ENCODE measurements at regions not wholly inside any gene's neighbourhood (a gene's known extent, or its start where the extent isn't known, plus 50 kb on each side); places are given as distances from the start of the nearest gene placed in this dataset.

- Histone ChIP-seq H3K79me2 (ENCODE audit: insufficient read depth, low read length) (no peaks in the 10 kb centered on the region), H3K4me3 (replicated peaks in 1 of 3; ENCODE audit: insufficient read depth in 1 of 3, low read depth in 2 of 3, low read length in 3 of 3) (no peak overlapping the region), H3K27ac (ENCODE audit: extremely low read length, insufficient read depth, low read length) (no peak overlapping the region), H3K27me3 (ENCODE audit: control insufficient read depth in 1 of 2, insufficient read depth in 2 of 2, low read length in 2 of 2) (no peaks in the 10 kb centered on the region), H3K9ac (ENCODE audit: insufficient read depth, low read depth, low read length) (no peak overlapping the region), H2AFZ (ENCODE audit: low read length) (no peak overlapping the region), H3K4me2 (ENCODE audit: low read depth, low read length) (no peak overlapping the region), H3K9me3 (ENCODE audit: low read length) (peaks cover 46% of the 10 kb centered on the region), H3K4me1 (ENCODE audit: insufficient read depth, low read length) (no peaks in the 10 kb centered on the region), H3K36me3 (replicated peaks in 1 of 2; ENCODE audit: control insufficient read depth in 1 of 2, insufficient read depth in 2 of 2, low read length in 2 of 2) (no peaks in the 10 kb centered on the region), H4K20me1 (ENCODE audit: insufficient read depth, low read length) (no peaks in the 10 kb centered on the region)
- WGBS (ENCODE audit: low lambda C conversion rate), result 12% methylated on average over 2 of the region's 2 CpGs
- in situ Hi-C loops (cut with HindIII; ENCODE audit: extremely low pct_ligation_motif_present, low pct_unique_long_range_greater_than_20kb), result no loop called here
- no peak for DNase-seq (ENCODE audit: low spot score)
- POLR2A ChIA-PET, result no interaction called here
- no peak for TF ChIP-seq ARNT (IDR thresholded peaks at IDR 0.05)
- TF ChIP-seq ZBTB7B (CRISPR knock-in tag; IDR thresholded peaks at IDR 0.05), result no peak
- TF ChIP-seq, protein P1, sequence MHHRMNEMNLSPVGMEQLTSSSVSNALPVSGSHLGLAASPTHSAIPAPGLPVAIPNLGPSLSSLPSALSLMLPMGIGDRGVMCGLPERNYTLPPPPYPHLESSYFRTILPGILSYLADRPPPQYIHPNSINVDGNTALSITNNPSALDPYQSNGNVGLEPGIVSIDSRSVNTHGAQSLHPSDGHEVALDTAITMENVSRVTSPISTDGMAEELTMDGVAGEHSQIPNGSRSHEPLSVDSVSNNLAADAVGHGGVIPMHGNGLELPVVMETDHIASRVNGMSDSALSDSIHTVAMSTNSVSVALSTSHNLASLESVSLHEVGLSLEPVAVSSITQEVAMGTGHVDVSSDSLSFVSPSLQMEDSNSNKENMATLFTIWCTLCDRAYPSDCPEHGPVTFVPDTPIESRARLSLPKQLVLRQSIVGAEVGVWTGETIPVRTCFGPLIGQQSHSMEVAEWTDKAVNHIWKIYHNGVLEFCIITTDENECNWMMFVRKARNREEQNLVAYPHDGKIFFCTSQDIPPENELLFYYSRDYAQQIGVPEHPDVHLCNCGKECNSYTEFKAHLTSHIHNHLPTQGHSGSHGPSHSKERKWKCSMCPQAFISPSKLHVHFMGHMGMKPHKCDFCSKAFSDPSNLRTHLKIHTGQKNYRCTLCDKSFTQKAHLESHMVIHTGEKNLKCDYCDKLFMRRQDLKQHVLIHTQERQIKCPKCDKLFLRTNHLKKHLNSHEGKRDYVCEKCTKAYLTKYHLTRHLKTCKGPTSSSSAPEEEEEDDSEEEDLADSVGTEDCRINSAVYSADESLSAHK (CRISPR knock-in tag; IDR thresholded peaks at IDR 0.05; ENCODE audit: borderline replicate concordance), result no peak
- TF ChIP-seq KLF16 (CRISPR knock-in tag; IDR thresholded peaks at IDR 0.05), result no peak
- no peak for TF ChIP-seq ZFP36L1 (CRISPR knock-in tag; IDR thresholded peaks at IDR 0.05)
- no peak for TF ChIP-seq FIP1L1 (IDR thresholded peaks at IDR 0.05; ENCODE audit: borderline replicate concordance, insufficient read depth, low read depth, low read length)
- no peak for TF ChIP-seq ZNF496 (CRISPR knock-in tag; IDR thresholded peaks at IDR 0.05; ENCODE audit: insufficient replicate concordance)
- TF ChIP-seq, protein P2, sequence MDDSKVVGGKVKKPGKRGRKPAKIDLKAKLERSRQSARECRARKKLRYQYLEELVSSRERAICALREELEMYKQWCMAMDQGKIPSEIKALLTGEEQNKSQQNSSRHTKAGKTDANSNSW (CRISPR knock-in tag; IDR thresholded peaks at IDR 0.05; ENCODE audit: borderline replicate concordance), result no peak
- no peak for TF ChIP-seq MATR3 (CRISPR knock-in tag; IDR thresholded peaks at IDR 0.05)
- TF ChIP-seq ZNF251 (CRISPR knock-in tag; IDR thresholded peaks at IDR 0.05), result no peak
- no peak for TF ChIP-seq ZBTB44 (CRISPR knock-in tag; IDR thresholded peaks at IDR 0.05)
- no peak for TF ChIP-seq BRCA1 (CRISPR knock-in tag; IDR thresholded peaks at IDR 0.05)
- TF ChIP-seq ZNF724P (CRISPR knock-in tag; IDR thresholded peaks at IDR 0.05; ENCODE audit: borderline replicate concordance), result no peak
- no peak for TF ChIP-seq ELF4 (CRISPR knock-in tag; IDR thresholded peaks at IDR 0.05; ENCODE audit: borderline replicate concordance)
- TF ChIP-seq NFE2L1 (CRISPR knock-in tag; IDR thresholded peaks at IDR 0.05; ENCODE audit: borderline replicate concordance), result no peak
- TF ChIP-seq CTCF (CRISPR knock-in tag; IDR thresholded peaks at IDR 0.05), result no peak
- no TSS peak for BruUV-seq (replicated peaks)
- no peak for FAIRE-seq
- intact Hi-C loops (cut with micrococcal nuclease; ENCODE audit: unreplicated experiment), result no loop called here
- no peak for ATAC-seq
- CTCF ChIA-PET (ENCODE audit: low intra/inter-chr PET ratio, low total read pairs), result no interaction called here
Measured at GRCh38 chr3:22661121-22661700, 541.9 kb upstream of the UBE2E2 start.

Measured in HepG2 (cell line).